ENCODE measurements at regions not wholly inside any gene's neighbourhood (a gene's known extent, or its start where the extent isn't known, plus 50 kb on each side); places are given as distances from the start of the nearest gene placed in this dataset.

- H3K79me2 ChIP-seq (ENCODE audit: control insufficient read depth, insufficient read depth, low read length), result no peaks in the 10 kb centered on the region
- H3K4me3 ChIP-seq (replicated peaks in 1 of 3; ENCODE audit: insufficient read depth in 1 of 3, low read depth in 1 of 3, low read length in 3 of 3), result no peak overlapping the region
- no TSS peak for BruUV-seq (replicated peaks)
- H3K9me3 ChIP-seq (replicated peaks; ENCODE audit: control insufficient read depth, insufficient read depth, low read length), result no peaks in the 10 kb centered on the region
- no peaks in the 10 kb centered on the region for H3K4me1 ChIP-seq (ENCODE audit: control insufficient read depth, extremely low read depth, insufficient read depth, low read length)
- H3K27ac ChIP-seq (ENCODE audit: insufficient read depth, low read depth, low read length), result no peak overlapping the region
- no peak overlapping the region for H3K4me2 ChIP-seq (ENCODE audit: insufficient read depth, low read length)
- no peak for TF ChIP-seq MAX (IDR thresholded peaks at IDR 0.05; ENCODE audit: insufficient read depth, insufficient read length)
- no peak for TF ChIP-seq EZH2 (IDR thresholded peaks at IDR 0.05; ENCODE audit: borderline replicate concordance, low read depth, low read length, severe bottlenecking)
- TF ChIP-seq POLR2AphosphoS5 (IDR thresholded peaks at IDR 0.05; ENCODE audit: insufficient read depth, low read depth, low read length), result no peak
- TF ChIP-seq POLR2A (IDR thresholded peaks at IDR 0.05; ENCODE audit: low read depth, low read length), result no peak
- no peak for TF ChIP-seq JUN (IDR thresholded peaks at IDR 0.05; ENCODE audit: borderline replicate concordance, insufficient read depth, insufficient read length, low read depth)
- no peak for TF ChIP-seq MYC (IDR thresholded peaks at IDR 0.05; ENCODE audit: low read depth, low read length)
- TF ChIP-seq CTCF (IDR thresholded peaks at IDR 0.05; ENCODE audit: extremely low read depth in 1 of 2, insufficient read depth in 1 of 2, low read depth in 1 of 2, low read length in 2 of 2), result no peak
- TF ChIP-seq GATA2 (IDR thresholded peaks at IDR 0.05; ENCODE audit: insufficient read depth, insufficient read length, low read depth, low read length), result no peak
- TF ChIP-seq FOS (IDR thresholded peaks at IDR 0.05; ENCODE audit: borderline replicate concordance, insufficient read depth, low read length), result no peak
- H3K9ac ChIP-seq (replicated peaks; ENCODE audit: extremely low read depth, insufficient read depth, low read length), result no peak overlapping the region
- DNase-seq (ENCODE audit: low read depth, low spot score) (no peak), FAIRE-seq (no peak)
- no peak overlapping the region for H2AFZ ChIP-seq (ENCODE audit: low read depth, low read length)
- no peaks in the 10 kb centered on the region for H3K9me1 ChIP-seq (replicated peaks; ENCODE audit: control insufficient read depth, extremely low read depth, insufficient read depth, low read length)
- dilution Hi-C loops (cut with MboI; ENCODE audit: extremely low pct_ligation_motif_present, low sequenced_read_pairs) (no loop called here), intact Hi-C loops (cut with micrococcal nuclease) (no loop called here)
- no peaks in the 10 kb centered on the region for H3K36me3 ChIP-seq (ENCODE audit: control insufficient read depth in 2 of 2, extremely low read depth in 1 of 2, insufficient read depth in 2 of 2, low read length in 2 of 2)
- no peaks in the 10 kb centered on the region for H3K27me3 ChIP-seq (ENCODE audit: control insufficient read depth in 2 of 2, insufficient read depth in 2 of 2, low read length in 2 of 2)
- POLR2A ChIA-PET, result no interaction called here
- no peaks in the 10 kb centered on the region for H4K20me1 ChIP-seq (replicated peaks; ENCODE audit: control insufficient read depth, extremely low read depth, insufficient read depth, low read length)
- CTCF ChIA-PET, result no interaction called here
Measured at GRCh38 chr5:92460505-92460904, 1077.4 kb upstream of the ARRDC3 start.

Data from endothelial cell of umbilical vein (primary cell).